Lung (tissue), 11 donors: ENCODE measurements at regions not wholly inside any gene's neighbourhood (a gene's known extent, or its start where the extent isn't known, plus 50 kb on each side); places are given as distances from the start of the nearest gene placed in this dataset.

Source experiments
- ATAC-seq: fragments of 200-7000 bp; cut with Tn5 transposase; one replicate; pipeline ENCODE4 v1.9.1; 2020; ENCODE audit warnings: moderate number of reproducible peaks; ENCODE audit not compliant: insufficient read depth, low FRiP score
- DNase-seq, 3 donors: peaks; one replicate each; pipeline ENCODE4 v3.0.0-alpha.2; 2013 to 2017
- H3K27ac ChIP-seq, 2 donors: one replicate each; pipeline ENCODE4 v1.5.1; 2013; ENCODE audit warnings: mild to moderate bottlenecking in 2 of 2, moderate library complexity in 2 of 2, control low read depth in 1 of 2, inconsistent platforms in 1 of 2, low read depth in 1 of 2, low read length in 1 of 2
- H3K27me3 ChIP-seq, 3 donors: one replicate each; pipeline ENCODE4 v1.5.1; 2013; ENCODE audit warnings: low read length in 2 of 3; ENCODE audit not compliant: control insufficient read depth in 3 of 3, insufficient read depth in 3 of 3
- H3K36me3 ChIP-seq, 4 donors: one replicate each; pipeline ENCODE4 v1.5.1; 2013; ENCODE audit warnings: low read length in 4 of 4, mild to moderate bottlenecking in 1 of 4, moderate library complexity in 1 of 4; ENCODE audit not compliant: control insufficient read depth in 4 of 4, insufficient read depth in 4 of 4
- H3K4me1 ChIP-seq, 5 donors: one replicate each; pipeline ENCODE4 v1.5.1; 2013; ENCODE audit warnings: low read length in 5 of 5, mild to moderate bottlenecking in 2 of 5, moderate library complexity in 1 of 5; ENCODE audit not compliant: control insufficient read depth in 5 of 5, insufficient read depth in 5 of 5
- H3K4me3 ChIP-seq: one replicate; pipeline ENCODE4 v1.5.1; 2013; ENCODE audit warnings: mild to moderate bottlenecking, control low read depth, moderate library complexity
- H3K9ac ChIP-seq, 2 donors: one replicate each; pipeline ENCODE4 v1.5.1; 2013; ENCODE audit warnings: low read length in 2 of 2, control low read depth in 1 of 2; ENCODE audit not compliant: insufficient read depth in 1 of 2
- H3K9me3 ChIP-seq, 4 donors: one replicate each; pipeline ENCODE4 v1.5.1; 2013; ENCODE audit warnings: low read length in 3 of 4, mild to moderate bottlenecking in 1 of 4, moderate library complexity in 1 of 4; ENCODE audit not compliant: control insufficient read depth in 4 of 4, insufficient read depth in 3 of 4
- WGBS, 2 donors: extraction: QIAGEN DNeasy Blood & Tissue Kit; methylation state at CpG; one replicate each; pipeline ENCODE4 v1.1.7; 2013; 5-methylcytosine and 5-hydroxymethylcytosine counted together
- TF ChIP-seq, protein P1 (sequence below): IDR thresholded peaks from 2 replicates; pipeline ENCODE4 v1.5.1; 2012; ENCODE audit warnings: mild to moderate bottlenecking; ENCODE audit errors: control extremely low read depth, extremely low read depth
- donor health status: control.
- donor health status: control.
- donor health status: Bipolar disorder and iron deficiency.
- donor health status: healthy.
- donor health status: DM: yes; HTN: yes; CAD: no.

DNA sequence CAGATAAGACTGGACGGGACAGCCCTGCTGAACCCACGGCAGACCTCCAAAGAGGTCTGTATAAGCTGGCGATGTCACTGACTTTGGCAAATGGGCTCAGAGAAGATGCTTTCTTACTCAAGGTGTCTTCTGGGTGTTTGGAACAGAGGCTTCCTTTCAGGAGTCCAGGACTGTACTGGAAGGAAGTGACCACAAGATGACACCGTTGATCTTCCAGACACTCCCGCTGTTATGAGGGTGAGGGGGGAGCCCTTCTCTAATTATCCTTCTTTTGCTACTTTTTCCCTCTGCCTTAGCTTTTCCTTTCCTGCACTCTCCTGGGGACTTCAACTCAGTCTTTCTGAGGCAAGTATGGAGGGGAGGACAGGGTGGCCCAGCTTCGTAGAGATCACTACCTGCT is 65.2 kb upstream of the ZNF599 start:
- H3K27me3 ChIP-seq: peaks cover 0 to 7% (median 4%) of the 10 kb centered on the region in 3 donors
- no peak for ATAC-seq
- peaks cover 0 to 2% (median 0%) of the 10 kb centered on the region in 4 donors for H3K9me3 ChIP-seq
- H3K4me1 ChIP-seq: peaks cover 0 to 9% (median 0%) of the 10 kb centered on the region in 5 donors
- no peak overlapping the region for H3K9ac ChIP-seq
- TF ChIP-seq, protein P1, sequence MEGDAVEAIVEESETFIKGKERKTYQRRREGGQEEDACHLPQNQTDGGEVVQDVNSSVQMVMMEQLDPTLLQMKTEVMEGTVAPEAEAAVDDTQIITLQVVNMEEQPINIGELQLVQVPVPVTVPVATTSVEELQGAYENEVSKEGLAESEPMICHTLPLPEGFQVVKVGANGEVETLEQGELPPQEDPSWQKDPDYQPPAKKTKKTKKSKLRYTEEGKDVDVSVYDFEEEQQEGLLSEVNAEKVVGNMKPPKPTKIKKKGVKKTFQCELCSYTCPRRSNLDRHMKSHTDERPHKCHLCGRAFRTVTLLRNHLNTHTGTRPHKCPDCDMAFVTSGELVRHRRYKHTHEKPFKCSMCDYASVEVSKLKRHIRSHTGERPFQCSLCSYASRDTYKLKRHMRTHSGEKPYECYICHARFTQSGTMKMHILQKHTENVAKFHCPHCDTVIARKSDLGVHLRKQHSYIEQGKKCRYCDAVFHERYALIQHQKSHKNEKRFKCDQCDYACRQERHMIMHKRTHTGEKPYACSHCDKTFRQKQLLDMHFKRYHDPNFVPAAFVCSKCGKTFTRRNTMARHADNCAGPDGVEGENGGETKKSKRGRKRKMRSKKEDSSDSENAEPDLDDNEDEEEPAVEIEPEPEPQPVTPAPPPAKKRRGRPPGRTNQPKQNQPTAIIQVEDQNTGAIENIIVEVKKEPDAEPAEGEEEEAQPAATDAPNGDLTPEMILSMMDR: no peak
- no peak overlapping the region for H3K4me3 ChIP-seq
- H3K36me3 ChIP-seq: no peaks in the 10 kb centered on the region
- DNase-seq: peak in 2 of 3 donors; percentile 8 to 27
- WGBS, 2 donors: 56 to 71% methylated on average over 6 of the region's 6 CpGs
- peak overlapping the region; percentile 61 to 80 for H3K27ac ChIP-seq

DNA sequence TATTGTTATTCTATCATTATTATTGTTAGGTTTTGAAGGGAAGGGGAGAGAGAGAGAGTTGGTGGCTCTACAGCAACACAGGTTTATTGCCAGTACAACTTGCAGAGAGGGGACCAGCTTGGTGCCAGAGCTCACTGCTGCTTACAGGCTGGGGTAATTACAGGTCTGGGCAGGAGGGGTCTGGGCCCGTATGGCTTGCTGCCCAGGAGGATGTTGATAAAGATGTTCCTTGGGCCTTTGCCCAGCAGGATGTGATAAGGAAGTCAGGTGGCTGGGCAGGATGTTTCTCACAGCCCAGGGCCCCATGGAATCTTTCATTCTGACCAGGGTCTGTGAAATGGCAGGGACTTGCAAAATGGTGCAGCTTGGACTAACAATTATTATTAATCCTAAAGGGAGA is 64.2 kb upstream of the ZNF599 start:
- TF ChIP-seq, protein P1: no peak
- ATAC-seq (no peak), DNase-seq (peak in 2 of 3 donors; percentile 30 to 55)
- no peaks in the 10 kb centered on the region for H3K36me3 ChIP-seq
- peaks cover 0 to 9% (median 0%) of the 10 kb centered on the region in 5 donors for H3K4me1 ChIP-seq
- H3K9ac ChIP-seq: peak overlapping the region in 1 of 2 donors; percentile 11
- peaks cover 0 to 3% (median 0%) of the 10 kb centered on the region in 4 donors for H3K9me3 ChIP-seq
- H3K27me3 ChIP-seq: peaks cover 0 to 7% (median 4%) of the 10 kb centered on the region in 3 donors
- 8 to 13% methylated on average over 1 of the region's 1 CpG for WGBS, 2 donors
- H3K4me3 ChIP-seq: no peak overlapping the region
- H3K27ac ChIP-seq: peak overlapping the region; percentile 61 to 80

DNA sequence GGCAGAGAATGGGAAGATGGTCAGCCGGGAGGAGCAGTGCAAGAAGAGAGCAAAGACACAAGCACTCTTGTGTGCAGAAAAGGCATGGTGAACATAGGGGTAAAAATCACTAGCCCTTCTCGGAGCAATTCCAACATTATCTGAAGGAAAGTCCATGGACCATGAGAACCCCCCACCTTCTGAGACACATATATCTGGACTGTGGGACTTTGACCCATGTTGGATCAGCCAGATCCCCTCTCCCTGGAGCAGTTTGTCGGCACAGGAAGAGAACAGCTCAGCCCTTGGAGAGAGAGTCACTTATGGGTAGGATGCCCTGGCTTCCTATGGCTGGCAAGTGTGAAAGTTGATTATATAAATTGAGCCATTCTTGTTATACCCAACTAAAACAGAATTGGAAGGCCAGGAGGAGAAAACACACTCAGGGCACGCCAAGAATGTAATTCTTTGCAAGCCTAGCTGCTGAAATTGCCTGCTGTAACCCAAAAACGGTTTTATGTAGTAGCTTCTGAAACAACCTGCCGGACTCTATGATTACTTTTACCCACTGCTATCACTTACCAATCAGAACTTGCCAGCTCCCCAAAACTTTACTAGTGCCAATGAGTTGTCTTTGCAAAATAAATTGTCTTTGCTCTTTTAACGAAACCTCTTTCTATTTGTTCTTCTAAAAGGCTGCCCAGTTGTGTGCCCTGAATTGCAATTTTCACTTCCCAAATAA is 62.8 kb upstream of the ZNF599 start:
- H3K9ac ChIP-seq: no peak overlapping the region
- H3K27me3 ChIP-seq: peaks cover 0 to 7% (median 4%) of the 10 kb centered on the region in 3 donors
- H3K4me3 ChIP-seq: no peak overlapping the region
- no peak overlapping the region for H3K27ac ChIP-seq
- TF ChIP-seq, protein P1: no peak
- H3K9me3 ChIP-seq: peaks cover 0 to 4% (median 0%) of the 10 kb centered on the region in 4 donors
- ATAC-seq (no peak), DNase-seq (no peak)
- no peaks in the 10 kb centered on the region for H3K36me3 ChIP-seq
- 83 to 86% methylated on average over 7 of the region's 7 CpGs for WGBS, 2 donors
- peaks cover 0 to 9% (median 0%) of the 10 kb centered on the region in 5 donors for H3K4me1 ChIP-seq
